ENCODE measurements at regions not wholly inside any gene's neighbourhood (a gene's known extent, or its start where the extent isn't known, plus 50 kb on each side); places are given as distances from the start of the nearest gene placed in this dataset.

DNA sequence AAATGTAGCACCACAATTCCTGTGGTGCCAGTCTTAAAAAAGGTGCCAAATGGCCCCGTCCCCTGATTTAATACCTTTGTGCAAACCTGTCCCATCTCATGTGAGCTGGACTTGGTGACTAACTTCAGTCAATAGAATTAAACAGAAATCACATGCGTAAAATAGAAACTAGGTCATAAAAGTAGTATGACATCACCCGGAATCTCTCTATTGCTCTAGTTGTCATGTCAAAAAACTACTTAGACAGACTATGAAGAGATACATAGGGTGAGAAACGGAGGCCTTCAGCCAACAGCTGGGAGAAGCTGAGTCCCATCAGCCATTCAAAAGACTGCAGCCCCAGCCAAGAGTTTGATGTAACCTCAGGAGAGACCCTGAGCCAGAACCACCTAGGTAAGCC, 293.5 kb upstream of the HS3ST1 start:
- DNase-seq (ENCODE audit: low read depth) = no peak
- TF ChIP-seq CTCF (IDR thresholded peaks at IDR 0.05; ENCODE audit: low read depth, low read length, missing control alignments) = no peak
- H3K4me3 ChIP-seq (ENCODE audit: low read depth, low read length) = no peak overlapping the region

GRCh38 chr4:11720292-11720691, 291.6 kb upstream of the HS3ST1 start:
- DNase-seq (ENCODE audit: low read depth) = no peak
- TF ChIP-seq CTCF (IDR thresholded peaks at IDR 0.05; ENCODE audit: low read depth, low read length, missing control alignments) = peak; percentile 74
- no peak overlapping the region for H3K4me3 ChIP-seq (ENCODE audit: low read depth, low read length)

DNA sequence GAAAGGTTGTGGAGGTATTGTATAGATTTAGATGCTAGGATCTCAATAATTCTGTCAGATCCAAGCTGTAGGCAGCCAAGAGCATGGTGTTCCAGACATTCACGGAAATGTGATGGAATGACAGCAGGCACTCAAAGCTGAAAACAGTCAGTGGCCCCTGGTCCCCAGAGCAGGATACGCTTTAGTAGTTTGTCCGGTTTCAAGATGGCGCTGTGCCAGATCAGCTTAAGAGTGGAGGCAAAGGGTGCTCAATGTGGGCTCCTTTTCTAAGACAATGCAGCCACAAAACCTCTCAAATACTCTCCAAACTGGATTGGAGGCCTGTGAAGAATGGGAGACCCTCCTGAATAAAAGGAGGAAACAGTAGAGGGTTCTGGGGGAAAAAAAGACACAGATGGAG, 291.2 kb upstream of the HS3ST1 start:
- TF ChIP-seq CTCF (IDR thresholded peaks at IDR 0.05; ENCODE audit: low read depth, low read length, missing control alignments) = no peak
- H3K4me3 ChIP-seq (ENCODE audit: low read depth, low read length) = no peak overlapping the region
- no peak for DNase-seq (ENCODE audit: low read depth)

GRCh38 chr4:11715753-11716521, 287.2 kb upstream of the HS3ST1 start:
- no peak overlapping the region for H3K4me3 ChIP-seq (ENCODE audit: low read depth, low read length)
- no peak for TF ChIP-seq CTCF (IDR thresholded peaks at IDR 0.05; ENCODE audit: low read depth, low read length, missing control alignments)
- no peak for DNase-seq (ENCODE audit: low read depth)

DNA sequence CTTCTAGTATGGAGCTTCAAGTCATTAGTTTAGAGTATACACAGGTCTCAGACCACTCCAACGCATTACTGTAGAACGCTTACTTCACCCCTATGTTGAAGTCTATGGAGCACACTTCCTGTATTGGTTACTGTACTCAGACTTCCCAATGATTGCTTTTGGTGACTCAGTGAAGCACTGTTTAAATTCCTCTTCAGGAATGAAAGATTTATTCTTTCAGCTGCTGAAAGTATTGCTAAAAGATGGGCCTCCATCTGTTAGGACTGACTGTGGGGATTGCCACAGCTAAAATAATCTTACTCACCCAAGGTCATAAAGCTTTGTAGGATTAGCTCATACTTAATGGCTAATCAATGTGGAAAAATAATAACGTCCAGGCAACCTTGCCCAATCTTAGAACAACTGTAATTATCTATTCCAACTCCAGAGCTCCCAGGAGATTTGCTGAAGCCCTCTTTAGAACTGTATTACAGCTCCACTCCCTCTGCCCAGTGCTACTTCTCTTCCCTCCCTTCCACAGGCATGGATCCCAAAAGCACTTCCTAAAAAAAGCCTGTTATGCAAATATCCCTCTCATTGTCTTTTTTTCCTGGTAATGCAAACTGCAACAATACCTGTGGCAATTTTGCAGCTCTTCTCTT, 281.9 kb upstream of the HS3ST1 start:
- no peak for DNase-seq (ENCODE audit: low read depth)
- no peak overlapping the region for H3K4me3 ChIP-seq (ENCODE audit: low read depth, low read length)
- no peak for TF ChIP-seq CTCF (IDR thresholded peaks at IDR 0.05; ENCODE audit: low read depth, low read length, missing control alignments)

- no peak for DNase-seq (ENCODE audit: low read depth)
- no peak for TF ChIP-seq CTCF (IDR thresholded peaks at IDR 0.05; ENCODE audit: low read depth, low read length, missing control alignments)
- H3K4me3 ChIP-seq (ENCODE audit: low read depth, low read length) = no peak overlapping the region
These were observed 275.6 kb upstream of the HS3ST1 start for GRCh38 chr4:11704186-11704830.

All from GM12864 (cell line).